HL-60/S4 treated with retinoic acid at 250 ng/mL for 4 days and 3 days (cell line): ENCODE measurements at regions not wholly inside any gene's neighbourhood (a gene's known extent, or its start where the extent isn't known, plus 50 kb on each side); places are given as distances from the start of the nearest gene placed in this dataset.

Source experiments
- in situ Hi-C: fragments of 300-500 bp; cut with MboI; formaldehyde crosslinking; loops from 2 replicates; pipeline ENCODE4 v1.7.0; 2022; ENCODE audit warnings: low sequenced_read_pairs

- in situ Hi-C loops: loop anchor here (25.0 kb wide), 2 partner anchors 199 to 601 kb away; no protein-coding TSS in a partner anchor
Measured at GRCh38 chr1:200288226-200288625, 121.6 kb downstream of the ZNF281 start.

- in situ Hi-C loops: loop anchor here (25.0 kb wide), 2 partner anchors 203 to 597 kb away; no protein-coding TSS in a partner anchor
Measured at GRCh38 chr1:200284236-200284635, 125.6 kb downstream of the ZNF281 start.

- in situ Hi-C loops: loop anchor here (25.0 kb wide), 2 partner anchors 205 to 595 kb away; no protein-coding TSS in a partner anchor
Measured at GRCh38 chr1:200282497-200283122, 127.2 kb downstream of the ZNF281 start.

- in situ Hi-C loops: loop anchor here (25.0 kb wide), 2 partner anchors 206 to 594 kb away; no protein-coding TSS in a partner anchor
Measured at GRCh38 chr1:200281201-200281835, 128.5 kb downstream of the ZNF281 start.

GRCh38 chr1:200279810-200280411 is 129.9 kb downstream of the ZNF281 start:
- in situ Hi-C loops: loop anchor here (25.0 kb wide), 2 partner anchors 207 to 593 kb away; no protein-coding TSS in a partner anchor

GRCh38 chr1:200275816-200276453 is 133.9 kb downstream of the ZNF281 start:
- in situ Hi-C loops: loop anchor here (25.0 kb wide), 2 partner anchors 211 to 589 kb away; no protein-coding TSS in a partner anchor

- in situ Hi-C loops: loop anchor here (25.0 kb wide), 2 partner anchors 212 to 588 kb away; no protein-coding TSS in a partner anchor
Measured at GRCh38 chr1:200275415-200275814, 134.4 kb downstream of the ZNF281 start.

- in situ Hi-C loops: no loop called here
Measured at GRCh38 chr1:200274116-200274515, 135.7 kb downstream of the ZNF281 start.

- in situ Hi-C loops: no loop called here
Measured at GRCh38 chr1:200272481-200273068, 137.3 kb downstream of the ZNF281 start.

- in situ Hi-C loops: no loop called here
Measured at GRCh38 chr1:200269256-200269655, 140.6 kb downstream of the ZNF281 start.

- in situ Hi-C loops: no loop called here
Measured at GRCh38 chr1:200267937-200268336, 141.9 kb downstream of the ZNF281 start.

GRCh38 chr1:200267458-200267857 is 142.4 kb downstream of the ZNF281 start:
- in situ Hi-C loops: no loop called here

GRCh38 chr1:200266871-200267270 is 143.0 kb downstream of the ZNF281 start:
- in situ Hi-C loops: no loop called here

- in situ Hi-C loops: no loop called here
Measured at GRCh38 chr1:200265881-200266280, 144.0 kb downstream of the ZNF281 start.

GRCh38 chr1:200265104-200265503 is 144.7 kb downstream of the ZNF281 start:
- in situ Hi-C loops: no loop called here

- in situ Hi-C loops: no loop called here
Measured at GRCh38 chr1:200263203-200263602, 146.6 kb downstream of the ZNF281 start.

- in situ Hi-C loops: no loop called here
Measured at GRCh38 chr1:200262326-200262965, 147.4 kb downstream of the ZNF281 start.

- in situ Hi-C loops: no loop called here
Measured at GRCh38 chr1:200260597-200261335, 149.1 kb downstream of the ZNF281 start.
